ENCODE measurements at regions not wholly inside any gene's neighbourhood (a gene's known extent, or its start where the extent isn't known, plus 50 kb on each side); places are given as distances from the start of the nearest gene placed in this dataset.

GRCh38 chr3:83065851-83066460, 1304.5 kb upstream of the GBE1 start:
- no peak overlapping the region for H3K27ac ChIP-seq (ENCODE audit: poor library complexity, severe bottlenecking)
- no peaks in the 10 kb centered on the region for H3K36me3 ChIP-seq (ENCODE audit: low read depth)
- H3K27me3 ChIP-seq (ENCODE audit: insufficient read depth, poor library complexity, severe bottlenecking), result no peaks in the 10 kb centered on the region
- no peak for DNase-seq (ENCODE audit: low spot score)
- H3K9me3 ChIP-seq (ENCODE audit: severe bottlenecking), result no peaks in the 10 kb centered on the region
- H3K4me1 ChIP-seq (ENCODE audit: insufficient read depth, poor library complexity, severe bottlenecking), result no peaks in the 10 kb centered on the region
- TF ChIP-seq CTCF (IDR thresholded peaks at IDR 0.05; ENCODE audit: poor library complexity, severe bottlenecking), result no peak
- no peak for ATAC-seq (ENCODE audit: low read depth)
- H3K4me3 ChIP-seq (ENCODE audit: severe bottlenecking), result no peak overlapping the region

GRCh38 chr3:83063446-83063845, 1302.0 kb upstream of the GBE1 start:
- no peaks in the 10 kb centered on the region for H3K9me3 ChIP-seq (ENCODE audit: severe bottlenecking)
- no peaks in the 10 kb centered on the region for H3K36me3 ChIP-seq (ENCODE audit: low read depth)
- ATAC-seq (ENCODE audit: low read depth) (no peak), DNase-seq (ENCODE audit: low spot score) (no peak)
- H3K27me3 ChIP-seq (ENCODE audit: insufficient read depth, poor library complexity, severe bottlenecking), result no peaks in the 10 kb centered on the region
- no peak overlapping the region for H3K4me3 ChIP-seq (ENCODE audit: severe bottlenecking)
- H3K4me1 ChIP-seq (ENCODE audit: insufficient read depth, poor library complexity, severe bottlenecking), result no peaks in the 10 kb centered on the region
- TF ChIP-seq CTCF (IDR thresholded peaks at IDR 0.05; ENCODE audit: poor library complexity, severe bottlenecking), result no peak
- no peak overlapping the region for H3K27ac ChIP-seq (ENCODE audit: poor library complexity, severe bottlenecking)

GRCh38 chr3:83048556-83048955, 1287.1 kb upstream of the GBE1 start:
- DNase-seq (ENCODE audit: low spot score) (no peak), ATAC-seq (ENCODE audit: low read depth) (no peak)
- TF ChIP-seq CTCF (IDR thresholded peaks at IDR 0.05; ENCODE audit: poor library complexity, severe bottlenecking), result peak; percentile 19
- no peaks in the 10 kb centered on the region for H3K36me3 ChIP-seq (ENCODE audit: low read depth)
- H3K27ac ChIP-seq (ENCODE audit: poor library complexity, severe bottlenecking), result no peak overlapping the region
- no peaks in the 10 kb centered on the region for H3K27me3 ChIP-seq (ENCODE audit: insufficient read depth, poor library complexity, severe bottlenecking)
- no peaks in the 10 kb centered on the region for H3K9me3 ChIP-seq (ENCODE audit: severe bottlenecking)
- no peaks in the 10 kb centered on the region for H3K4me1 ChIP-seq (ENCODE audit: insufficient read depth, poor library complexity, severe bottlenecking)
- no peak overlapping the region for H3K4me3 ChIP-seq (ENCODE audit: severe bottlenecking)

- no peak overlapping the region for H3K27ac ChIP-seq (ENCODE audit: poor library complexity, severe bottlenecking)
- H3K4me3 ChIP-seq (ENCODE audit: severe bottlenecking), result no peak overlapping the region
- no peaks in the 10 kb centered on the region for H3K9me3 ChIP-seq (ENCODE audit: severe bottlenecking)
- ATAC-seq (ENCODE audit: low read depth), result peak; percentile 42; the same call in 1 of the 3 replicates
- no peaks in the 10 kb centered on the region for H3K36me3 ChIP-seq (ENCODE audit: low read depth)
- H3K27me3 ChIP-seq (ENCODE audit: insufficient read depth, poor library complexity, severe bottlenecking), result no peaks in the 10 kb centered on the region
- no peaks in the 10 kb centered on the region for H3K4me1 ChIP-seq (ENCODE audit: insufficient read depth, poor library complexity, severe bottlenecking)
- no peak for TF ChIP-seq CTCF (IDR thresholded peaks at IDR 0.05; ENCODE audit: poor library complexity, severe bottlenecking)
- no peak for DNase-seq (ENCODE audit: low spot score)
Measured at GRCh38 chr3:83039422-83039821, 1278.0 kb upstream of the GBE1 start.

- DNase-seq (ENCODE audit: low spot score) (no peak), ATAC-seq (ENCODE audit: low read depth) (no peak)
- Histone ChIP-seq H3K9me3 (ENCODE audit: severe bottlenecking) (no peaks in the 10 kb centered on the region), H3K27ac (ENCODE audit: poor library complexity, severe bottlenecking) (no peak overlapping the region), H3K27me3 (ENCODE audit: insufficient read depth, poor library complexity, severe bottlenecking) (no peaks in the 10 kb centered on the region), H3K36me3 (ENCODE audit: low read depth) (no peaks in the 10 kb centered on the region), H3K4me3 (ENCODE audit: severe bottlenecking) (no peak overlapping the region), H3K4me1 (ENCODE audit: insufficient read depth, poor library complexity, severe bottlenecking) (no peaks in the 10 kb centered on the region)
- TF ChIP-seq CTCF (IDR thresholded peaks at IDR 0.05; ENCODE audit: poor library complexity, severe bottlenecking), result no peak
Measured at GRCh38 chr3:83035704-83036010, 1274.2 kb upstream of the GBE1 start.
